Gastrocnemius medialis (tissue), 4 donors: ENCODE measurements at regions not wholly inside any gene's neighbourhood (a gene's known extent, or its start where the extent isn't known, plus 50 kb on each side); places are given as distances from the start of the nearest gene placed in this dataset.

ENCODE experiments used
- POLR2A ChIP-seq, 2 donors: fragments of 450-650 bp; IDR thresholded peaks; one replicate each; pipeline ENCODE4 v1.6.1; 2017; ENCODE audit warnings: antibody characterized with exemption in 2 of 2, mild to moderate bottlenecking in 2 of 2, moderate library complexity in 2 of 2
- TF ChIP-seq, protein P1 (sequence below), 5 experiments: fragments of 450-650 bp in 3 of 5; fragments of 200-600 bp in 2 of 5; sonication (generic) in 2 of 5; IDR thresholded peaks in 4 of 5; conservative IDR thresholded peaks in 1 of 5; 1 replicate in 4 of 5; 2 replicates in 1 of 5; pipeline ENCODE4 v1.5.1; 2016 to 2019; ENCODE audit warnings: antibody characterized with exemption in 5 of 5, mild to moderate bottlenecking in 3 of 5, moderate library complexity in 3 of 5

GRCh38 chr9:108001237-108001636 lies 511.7 kb upstream of the KLF4 start:
- TF ChIP-seq, protein P1, sequence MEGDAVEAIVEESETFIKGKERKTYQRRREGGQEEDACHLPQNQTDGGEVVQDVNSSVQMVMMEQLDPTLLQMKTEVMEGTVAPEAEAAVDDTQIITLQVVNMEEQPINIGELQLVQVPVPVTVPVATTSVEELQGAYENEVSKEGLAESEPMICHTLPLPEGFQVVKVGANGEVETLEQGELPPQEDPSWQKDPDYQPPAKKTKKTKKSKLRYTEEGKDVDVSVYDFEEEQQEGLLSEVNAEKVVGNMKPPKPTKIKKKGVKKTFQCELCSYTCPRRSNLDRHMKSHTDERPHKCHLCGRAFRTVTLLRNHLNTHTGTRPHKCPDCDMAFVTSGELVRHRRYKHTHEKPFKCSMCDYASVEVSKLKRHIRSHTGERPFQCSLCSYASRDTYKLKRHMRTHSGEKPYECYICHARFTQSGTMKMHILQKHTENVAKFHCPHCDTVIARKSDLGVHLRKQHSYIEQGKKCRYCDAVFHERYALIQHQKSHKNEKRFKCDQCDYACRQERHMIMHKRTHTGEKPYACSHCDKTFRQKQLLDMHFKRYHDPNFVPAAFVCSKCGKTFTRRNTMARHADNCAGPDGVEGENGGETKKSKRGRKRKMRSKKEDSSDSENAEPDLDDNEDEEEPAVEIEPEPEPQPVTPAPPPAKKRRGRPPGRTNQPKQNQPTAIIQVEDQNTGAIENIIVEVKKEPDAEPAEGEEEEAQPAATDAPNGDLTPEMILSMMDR (IDR thresholded peaks at IDR 0.05 in 4 of 5, conservative IDR thresholded peaks at IDR 0.05 in 1 of 5): no peak
- TF ChIP-seq POLR2A (IDR thresholded peaks at IDR 0.05): no peak
